Kidney tubule cell (primary cell): ENCODE measurements at regions not wholly inside any gene's neighbourhood (a gene's known extent, or its start where the extent isn't known, plus 50 kb on each side); places are given as distances from the start of the nearest gene placed in this dataset.
"Not testable (repeated sequence)": the region's sequence is repeated elsewhere in the genome, so short reads cannot be mapped to it uniquely, and the experiment has no call there.

Experiments
- DNase-seq: peaks from one replicate; pipeline ENCODE4 v3.0.0-alpha.2; 2018; ENCODE audit warnings: low spot score

DNA sequence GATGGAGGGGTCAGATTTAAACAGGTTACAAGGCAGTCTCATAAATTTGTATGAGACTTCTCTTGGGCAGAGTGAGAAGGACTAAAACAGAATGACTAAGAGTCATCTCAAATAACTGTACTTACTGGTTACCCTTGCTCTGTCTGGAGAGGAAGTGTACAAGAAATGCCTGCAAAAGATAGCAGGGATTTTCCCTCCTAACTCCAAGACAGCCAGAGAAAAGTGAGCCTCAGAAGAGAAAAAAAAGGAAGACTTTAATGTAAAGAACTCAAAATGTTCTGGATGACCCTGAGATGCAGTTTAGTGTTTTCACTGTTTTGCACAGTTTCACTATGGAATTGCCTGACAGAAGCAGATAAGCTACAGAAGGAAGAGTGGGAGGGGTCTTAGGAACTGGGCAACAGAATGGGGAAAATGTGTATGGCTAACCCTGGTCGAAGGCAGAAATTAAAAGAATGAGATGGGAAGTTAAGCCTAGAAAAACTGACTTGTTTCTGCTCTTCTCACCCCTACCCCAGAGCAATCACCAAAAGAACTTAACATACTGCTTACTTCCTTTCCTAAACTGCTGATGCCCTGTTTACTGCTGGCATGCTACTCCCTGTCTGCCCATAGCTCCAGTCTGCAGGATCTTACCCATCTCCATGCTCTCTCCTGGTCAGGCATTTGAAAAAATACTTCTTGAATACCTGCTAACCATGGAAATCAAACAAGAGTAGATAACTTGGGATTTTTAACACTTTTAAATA lies 98.1 kb upstream of the MARCKS start:
- peak; percentile 40 for DNase-seq

DNA sequence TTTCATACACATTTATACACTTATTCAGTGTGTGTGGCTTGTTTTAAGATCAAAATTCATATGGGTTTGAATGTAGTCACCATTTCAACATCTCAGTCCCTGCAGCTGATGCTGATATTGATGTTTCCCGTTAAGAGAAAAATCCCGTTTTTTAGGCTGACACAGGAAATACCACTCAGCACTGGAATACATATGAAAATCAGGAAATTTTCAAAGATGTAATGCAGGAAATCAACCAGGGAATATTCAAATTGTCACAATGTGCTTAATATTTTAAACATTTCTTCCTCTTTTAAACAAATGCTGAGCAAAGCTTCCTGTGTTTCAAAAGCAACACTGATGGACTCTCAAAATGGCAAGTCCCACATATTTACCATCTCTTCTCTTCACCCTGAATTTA lies 94.5 kb upstream of the MARCKS start:
- no peak for DNase-seq

DNA sequence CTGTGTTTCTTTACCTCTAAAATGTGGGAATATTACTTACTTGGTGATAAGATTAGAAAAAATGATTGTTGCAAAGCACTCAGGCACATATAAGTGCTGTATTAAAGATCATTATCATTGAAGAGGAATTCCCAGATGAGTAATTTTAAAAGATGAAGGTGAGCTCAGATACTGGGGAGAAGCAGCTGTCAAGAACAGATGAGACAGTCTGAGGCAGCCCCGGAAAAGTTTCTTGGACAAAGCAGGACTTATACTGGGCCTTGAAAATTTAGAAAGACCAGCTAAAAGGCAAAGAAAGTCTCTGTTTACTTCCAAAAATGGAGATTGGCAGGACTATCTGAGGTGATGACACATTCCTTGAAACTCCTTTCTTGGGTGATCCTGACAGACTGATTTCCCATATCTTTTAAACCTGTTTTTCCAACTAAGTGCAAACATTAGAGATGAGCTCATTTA lies 93.8 kb upstream of the MARCKS start:
- DNase-seq = peak; percentile 62

DNA sequence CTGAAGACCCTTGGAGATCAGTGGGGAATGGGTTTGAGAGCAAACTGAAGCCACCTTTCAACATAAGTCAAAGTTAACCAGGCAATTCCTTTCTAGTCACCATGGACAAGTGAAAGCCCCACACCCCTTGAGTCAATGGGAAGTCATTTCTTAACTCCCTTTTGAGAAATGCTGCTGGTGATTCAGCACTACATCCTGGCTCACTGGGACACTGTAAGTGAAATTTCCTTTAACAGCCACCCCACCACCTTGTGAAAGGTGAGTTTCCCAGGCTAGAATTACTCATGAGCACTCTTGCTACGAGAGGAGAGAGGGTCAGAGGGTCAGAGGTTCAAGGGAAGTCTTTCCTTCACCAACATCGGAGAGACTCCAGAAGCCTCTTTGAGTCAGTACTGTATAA lies 93.3 kb upstream of the MARCKS start:
- DNase-seq = peak; percentile 95

DNA sequence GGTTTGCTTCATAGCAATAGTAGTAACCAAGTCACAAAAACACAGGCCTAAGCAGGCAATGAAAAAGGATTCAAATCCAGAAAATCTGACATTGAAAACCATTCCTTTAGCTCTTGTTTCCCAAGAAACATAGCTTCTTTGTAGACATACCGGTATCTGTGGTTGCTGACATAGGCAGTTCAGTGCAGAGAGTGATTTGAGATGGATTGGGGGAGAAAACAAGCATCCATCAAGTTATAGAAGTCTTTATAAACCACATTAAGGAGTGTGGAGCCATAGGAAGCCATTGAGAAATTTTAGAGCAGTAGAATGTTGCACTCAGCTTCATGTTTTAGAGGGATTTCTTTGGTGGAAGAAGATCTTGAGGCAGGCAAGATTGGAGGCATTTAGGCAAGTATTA lies 91.2 kb upstream of the MARCKS start:
- no peak for DNase-seq

DNA sequence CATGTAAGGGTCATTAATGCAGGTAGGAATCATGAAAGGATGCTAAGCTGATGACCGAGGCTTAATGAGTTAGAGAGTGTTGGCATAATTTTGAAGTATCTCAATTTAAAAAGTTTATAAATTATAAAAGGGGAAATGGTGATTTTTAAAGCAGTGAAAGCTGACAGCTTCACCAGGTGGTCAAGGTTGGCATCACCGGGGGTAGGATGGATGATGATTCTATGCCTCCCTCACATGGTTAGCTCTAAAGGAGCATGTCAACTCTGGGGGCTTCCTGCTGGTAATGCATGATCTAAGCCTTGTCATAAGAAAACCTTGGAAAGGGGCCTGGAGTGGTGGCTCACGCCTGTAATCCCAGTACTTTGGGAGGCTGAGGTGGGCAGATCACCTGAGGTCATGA lies 89.2 kb upstream of the MARCKS start:
- DNase-seq = no peak

DNA sequence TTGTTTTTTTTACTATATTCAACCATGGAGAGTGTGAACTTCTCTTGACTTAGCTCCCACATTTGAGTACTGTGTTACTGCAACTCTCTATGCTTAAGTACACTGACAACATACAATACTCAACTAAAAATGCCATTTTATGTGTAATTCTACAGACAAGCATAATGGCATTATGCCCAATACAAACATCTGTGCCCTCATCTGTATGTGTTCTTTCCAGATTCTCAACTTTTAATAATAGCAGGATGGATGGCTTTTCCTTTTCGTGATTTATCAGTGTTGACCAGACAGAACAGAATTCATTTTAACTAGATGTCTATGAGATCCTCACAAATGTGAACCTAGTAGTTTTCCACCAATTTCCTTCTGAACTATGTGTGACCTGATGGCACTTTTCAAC lies 84.2 kb upstream of the MARCKS start:
- no peak for DNase-seq

DNA sequence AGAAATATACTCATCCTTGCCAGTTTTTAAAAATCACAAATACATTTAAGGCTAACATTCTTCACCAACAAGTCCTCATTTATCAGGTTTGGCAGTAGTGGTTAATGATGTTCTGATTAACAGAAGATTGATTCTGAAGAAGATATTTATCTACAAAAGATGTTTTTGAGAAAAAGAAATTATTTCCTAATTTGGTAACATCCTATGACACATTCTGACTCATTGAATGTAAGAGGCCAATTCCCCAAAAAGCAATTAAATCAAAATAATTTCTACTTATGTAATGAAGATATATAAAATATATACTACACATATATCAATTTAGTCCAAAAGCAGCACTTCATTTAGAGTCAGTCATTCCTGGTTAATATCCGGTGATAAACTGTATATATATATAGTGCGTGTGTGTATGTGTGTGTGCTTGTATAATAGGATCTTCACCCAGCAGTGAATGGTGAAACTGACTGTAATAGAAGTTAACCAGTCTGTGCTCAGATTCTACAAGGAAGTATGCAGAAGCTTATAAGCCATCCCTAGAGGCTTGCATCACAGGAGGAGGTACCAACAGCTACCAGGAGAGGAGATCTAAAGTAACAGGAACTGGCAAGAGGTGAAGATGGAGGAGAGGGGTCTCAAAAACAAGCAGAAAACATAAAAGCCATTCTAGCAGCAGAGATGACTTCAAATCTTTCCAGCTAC lies 82.9 kb upstream of the MARCKS start:
- peak; percentile 15 for DNase-seq

DNA sequence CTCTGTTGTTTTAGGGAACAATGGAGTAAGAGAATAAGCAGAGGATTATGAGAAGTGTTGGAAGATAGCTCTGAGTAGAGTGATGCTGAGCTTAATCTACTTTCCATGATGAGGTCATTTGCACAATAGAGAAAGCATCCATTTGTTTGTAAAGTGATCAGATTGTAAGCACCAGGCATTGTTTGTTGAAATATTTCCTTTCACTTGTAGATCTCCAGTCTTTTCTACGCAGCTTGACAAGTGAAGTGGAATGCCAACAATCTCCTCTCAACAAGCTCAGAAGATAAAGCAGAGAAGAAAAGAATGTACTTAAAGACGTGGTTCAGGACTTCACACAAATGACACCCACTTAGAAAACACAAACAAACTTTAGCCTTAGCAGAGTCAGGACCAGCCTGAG lies 80.1 kb upstream of the MARCKS start:
- DNase-seq = no peak

DNA sequence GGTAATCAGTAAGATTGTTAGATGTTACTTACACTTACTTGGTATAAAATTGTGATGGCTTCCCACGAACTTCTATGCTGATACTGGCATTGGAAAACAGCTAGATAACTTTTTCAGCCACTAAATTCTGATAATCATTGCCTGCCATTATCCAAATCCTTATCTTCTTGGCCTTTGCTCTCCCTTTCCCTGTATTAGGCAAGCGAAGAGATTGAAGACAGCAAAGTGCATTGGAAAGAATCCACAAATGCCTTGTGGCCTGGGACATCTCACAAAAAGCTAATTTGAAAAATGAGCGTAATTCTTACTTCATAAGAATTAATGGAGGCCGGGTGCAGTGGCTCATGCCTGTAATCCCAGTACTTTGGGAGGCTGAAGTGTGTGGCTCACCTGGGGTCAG lies 79.5 kb upstream of the MARCKS start:
- DNase-seq = no peak

DNA sequence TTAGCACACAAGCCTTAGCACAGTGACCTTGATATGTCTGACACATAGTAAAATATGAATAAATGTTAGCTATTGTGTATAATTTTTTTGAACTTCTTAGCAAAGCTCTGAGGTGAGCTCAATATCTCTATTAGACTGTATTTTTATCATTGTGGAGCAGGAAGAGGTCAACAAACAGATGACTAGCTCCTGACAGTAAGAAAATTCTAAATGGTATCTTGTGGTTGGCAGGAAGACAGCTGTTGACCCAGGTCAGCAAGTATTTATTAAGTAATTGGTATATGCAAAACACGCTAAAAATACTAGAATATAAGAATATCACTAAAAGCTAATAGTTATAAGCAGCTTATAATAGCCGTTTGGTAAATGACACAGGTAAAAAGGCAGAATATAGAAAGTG lies 77.5 kb upstream of the MARCKS start:
- no peak for DNase-seq

DNA sequence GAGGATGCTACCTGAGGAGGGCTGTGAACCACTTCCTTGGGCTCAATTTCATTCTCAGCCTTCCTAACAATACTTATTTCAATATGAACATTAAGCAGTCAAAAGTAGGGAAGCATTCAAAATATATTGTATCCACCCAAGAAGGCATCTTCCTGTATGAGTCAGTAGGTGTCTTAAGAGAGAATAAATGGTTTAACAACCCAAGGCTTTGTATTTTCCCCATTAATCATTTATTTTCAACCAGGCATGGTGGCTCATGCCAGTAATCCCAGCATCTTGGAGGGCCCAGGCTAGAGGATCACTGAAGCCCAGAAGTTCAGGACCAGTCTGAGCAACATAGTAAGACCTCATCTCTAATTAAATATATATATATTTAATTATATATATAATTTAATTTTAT lies 74.5 kb upstream of the MARCKS start:
- DNase-seq = peak; percentile 75

DNA sequence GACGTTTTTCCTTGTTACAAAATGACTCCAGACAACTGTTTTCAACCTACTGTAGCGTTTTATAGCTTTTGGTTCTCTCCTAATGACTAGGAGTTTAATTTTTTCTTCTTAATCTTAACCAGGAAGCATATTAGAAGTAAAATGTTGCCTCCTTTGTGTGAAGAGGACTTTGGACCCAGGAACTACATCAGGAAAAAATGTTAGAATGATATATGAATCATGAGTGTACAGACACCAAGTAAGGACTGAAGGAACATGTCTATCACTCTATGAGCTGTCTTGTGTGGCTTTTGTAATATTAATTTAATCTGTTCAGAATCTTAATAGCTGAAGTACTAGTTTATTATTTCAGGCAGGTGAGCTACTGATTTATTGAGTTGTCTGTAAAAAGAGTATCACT lies 71.0 kb upstream of the MARCKS start:
- peak; percentile 86 for DNase-seq

DNA sequence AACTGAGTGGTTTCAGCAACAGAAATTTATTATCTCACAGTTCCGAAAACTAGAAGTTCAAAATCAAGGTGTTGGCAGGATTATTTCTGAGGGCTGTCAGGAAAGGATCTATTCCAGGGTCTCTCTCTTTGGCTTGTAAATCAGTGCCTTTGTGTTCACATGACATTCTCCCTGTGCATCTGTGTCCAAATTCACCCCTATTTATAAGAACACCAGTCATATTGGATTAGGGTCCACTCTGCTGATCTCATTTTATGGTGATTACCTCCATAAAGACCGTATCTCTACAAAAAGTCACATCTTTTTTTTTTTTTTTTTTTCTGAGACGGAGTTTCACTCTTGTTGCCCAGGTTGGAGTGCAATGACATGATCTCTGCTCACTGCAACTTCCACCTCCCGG lies 68.6 kb upstream of the MARCKS start:
- no peak for DNase-seq

DNA sequence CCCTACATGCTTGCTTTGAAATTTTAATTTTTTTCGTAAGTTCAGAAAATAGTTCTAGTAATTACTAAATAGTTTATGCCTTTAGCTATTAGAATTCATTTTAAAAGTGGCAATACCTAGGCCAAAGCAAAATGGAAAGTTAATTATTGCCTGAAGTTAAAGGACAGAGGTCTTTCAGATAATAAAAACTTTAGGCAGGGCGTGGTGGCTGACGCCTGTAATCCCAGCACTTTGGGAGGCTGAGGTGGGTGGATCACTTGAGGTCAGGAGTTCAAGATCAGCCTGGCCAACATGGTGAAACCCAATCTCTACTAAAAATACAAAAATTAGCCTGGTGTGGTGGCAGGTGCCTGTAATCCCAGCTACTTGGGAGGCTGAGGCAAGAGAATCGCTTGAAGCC lies 65.9 kb upstream of the MARCKS start:
- not testable (repeated sequence) for DNase-seq

DNA sequence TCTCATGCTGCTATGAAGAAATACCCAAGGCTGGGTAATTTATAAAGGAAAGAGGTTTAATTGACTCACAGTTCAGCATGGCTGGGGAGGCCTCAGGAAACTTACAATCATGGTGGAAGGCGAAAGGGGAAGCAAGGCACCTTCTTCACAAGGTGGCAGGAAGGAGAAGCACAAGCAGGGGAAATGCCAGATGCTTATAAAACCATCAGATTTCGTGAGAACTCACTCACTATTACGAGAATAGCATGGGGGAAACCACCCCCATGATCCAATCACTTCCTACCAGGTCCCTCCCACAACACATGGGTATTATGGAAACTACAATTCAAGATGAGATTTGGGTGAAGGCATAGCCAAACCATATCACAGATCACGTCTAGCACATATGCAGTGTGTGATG lies 61.8 kb upstream of the MARCKS start:
- not testable (repeated sequence) for DNase-seq

DNA sequence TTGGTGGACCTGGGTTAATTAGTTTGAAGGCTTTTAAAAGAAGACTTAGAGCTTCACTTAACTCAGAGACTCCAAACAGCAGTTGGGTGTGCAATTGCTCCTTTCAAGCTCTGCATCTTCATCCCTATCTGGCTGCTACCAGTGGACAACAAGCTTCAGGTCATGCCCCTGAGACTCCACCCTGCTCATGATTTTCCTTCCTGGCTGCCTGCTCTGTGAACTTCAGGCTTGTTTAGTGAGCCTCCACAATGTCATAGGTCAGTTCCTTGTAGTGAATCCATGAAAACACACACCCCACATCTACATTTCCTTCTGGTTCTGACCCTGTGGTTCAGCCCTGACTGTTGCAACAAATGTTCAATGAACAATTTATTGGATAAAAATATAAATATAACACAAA lies 61.1 kb upstream of the MARCKS start:
- no peak for DNase-seq

DNA sequence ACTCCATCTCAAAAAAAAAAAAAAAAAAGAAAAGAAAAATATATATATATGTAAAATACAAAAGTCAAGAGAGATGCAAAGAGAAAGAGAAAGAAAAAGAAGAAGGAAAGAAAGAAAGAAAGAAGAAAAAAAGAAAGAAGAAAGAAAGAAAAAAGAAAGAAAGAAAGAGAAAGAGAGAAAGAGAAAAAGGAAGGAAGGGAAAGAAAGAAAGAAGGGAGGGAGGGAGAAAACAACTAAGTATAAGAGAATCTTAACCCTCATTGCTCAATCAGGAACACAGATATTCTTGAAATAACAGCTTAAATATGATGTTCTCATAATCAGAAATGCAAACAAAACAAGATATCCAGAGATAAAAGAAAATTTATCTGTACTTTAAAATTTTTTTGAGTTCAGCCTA lies 54.4 kb upstream of the MARCKS start:
- DNase-seq = no peak

DNA sequence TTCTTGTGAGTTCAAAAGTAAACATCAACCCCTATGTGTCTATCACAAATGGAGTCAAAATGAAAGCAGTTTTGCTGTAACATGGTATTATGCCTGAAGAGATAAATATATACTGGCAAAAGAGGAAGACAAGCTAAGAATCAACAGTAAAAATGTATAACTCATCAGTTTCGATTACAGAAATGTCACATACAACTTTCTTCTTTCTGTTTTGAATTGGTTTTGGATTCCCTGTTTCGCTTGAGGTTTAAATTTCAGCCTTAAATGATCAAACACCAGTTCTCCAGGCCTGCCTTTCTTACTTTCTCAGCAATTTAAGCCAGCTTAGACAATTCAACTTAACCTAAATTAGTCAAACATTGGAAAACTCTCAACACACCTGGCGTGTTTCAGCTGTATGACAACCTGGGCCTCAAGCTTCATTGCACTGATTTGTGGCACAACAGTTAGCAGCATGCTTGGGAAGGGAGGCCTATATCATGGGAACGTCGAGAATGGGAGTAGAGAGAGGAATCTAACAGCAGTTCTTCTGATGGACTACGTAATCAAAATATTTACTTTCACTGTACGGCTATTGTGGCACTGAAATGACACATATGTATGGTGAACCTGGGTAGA lies 51.9 kb upstream of the MARCKS start:
- no peak for DNase-seq

DNA sequence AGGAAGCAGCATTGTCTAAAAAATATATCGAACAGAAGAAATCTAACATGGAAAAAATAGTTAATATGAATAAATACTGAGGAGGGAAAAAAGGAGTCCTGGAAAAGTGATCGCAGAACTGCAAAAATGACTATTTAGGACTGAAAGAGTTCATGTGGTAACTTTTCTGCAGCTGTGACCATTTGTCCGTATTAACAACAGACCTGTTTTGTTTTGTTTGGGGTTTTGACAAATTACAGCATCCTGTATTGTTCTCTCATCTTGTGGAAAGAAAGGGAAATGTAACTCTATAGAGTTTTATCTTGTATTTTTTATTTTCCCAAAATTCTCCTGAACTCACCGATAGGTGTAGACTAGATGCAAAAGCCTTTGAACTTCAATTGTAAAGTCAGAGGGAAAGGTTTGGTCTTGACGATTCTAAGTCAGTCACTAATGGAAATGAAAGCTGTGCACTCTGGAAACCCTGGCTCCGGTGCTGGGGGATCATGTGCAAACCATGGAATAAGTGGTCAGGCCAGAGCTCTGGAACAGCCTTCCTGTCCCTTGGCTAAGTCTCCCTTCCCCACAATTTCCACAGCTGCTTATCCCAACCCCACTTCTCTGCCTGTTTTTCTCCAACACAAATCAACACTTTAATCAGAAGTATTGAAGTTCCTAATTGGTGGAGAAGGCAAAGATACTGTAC lies 51.2 kb upstream of the MARCKS start:
- no peak for DNase-seq
